GM21515 (cell line): ENCODE measurements at regions not wholly inside any gene's neighbourhood (a gene's known extent, or its start where the extent isn't known, plus 50 kb on each side); places are given as distances from the start of the nearest gene placed in this dataset.

ENCODE experiments used
- ATAC-seq: cut with Tn5 transposase; IDR thresholded peaks from one replicate; pipeline ENCODE4 v1.9.1; 2021; ENCODE audit not compliant: unreplicated experiment

- ATAC-seq: no peak
These were observed 107.7 kb downstream of the SIPA1L2 start for GRCh38 chr1:232522189-232522588.

- ATAC-seq: no peak
These were observed 108.3 kb downstream of the SIPA1L2 start for GRCh38 chr1:232521660-232522059.

DNA sequence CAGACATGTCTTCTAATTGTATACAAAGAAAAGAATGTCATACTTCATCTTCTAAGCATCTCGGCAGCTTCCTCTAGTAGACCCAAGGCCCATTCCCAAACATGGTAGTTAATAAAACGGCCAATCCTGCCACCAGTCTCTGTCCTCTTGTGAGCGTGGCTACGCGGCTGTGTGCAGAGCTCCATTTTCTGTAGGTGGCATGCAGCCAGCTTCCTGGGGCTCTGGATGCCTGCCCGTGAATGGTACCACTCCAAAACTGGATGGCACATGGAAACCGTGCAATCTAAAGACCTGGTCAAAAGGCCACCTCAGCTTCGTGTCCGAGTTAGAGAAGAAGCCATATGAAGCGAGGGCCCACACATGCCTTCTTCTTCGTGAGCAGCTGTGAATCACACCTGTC, 110.7 kb downstream of the SIPA1L2 start:
- no peak for ATAC-seq

DNA sequence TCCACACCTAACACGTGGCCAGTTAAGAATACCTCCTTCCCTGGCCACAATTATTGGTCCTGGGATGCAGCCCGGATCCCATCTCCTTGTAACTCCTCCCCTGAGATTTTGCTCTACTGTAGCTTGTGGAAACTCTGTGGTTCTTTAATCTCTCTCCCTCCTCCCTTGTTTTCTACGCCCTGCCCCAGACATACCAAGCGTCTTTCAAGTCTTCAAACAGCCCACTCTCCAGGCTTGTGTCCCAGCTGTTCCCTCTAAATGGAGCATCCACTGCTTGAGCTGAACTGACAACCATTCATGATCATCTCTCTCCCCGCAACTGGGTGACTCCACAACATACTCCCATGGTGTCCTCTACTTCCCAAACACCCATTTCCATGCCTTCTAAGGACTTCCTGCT, 111.6 kb downstream of the SIPA1L2 start:
- ATAC-seq: no peak

DNA sequence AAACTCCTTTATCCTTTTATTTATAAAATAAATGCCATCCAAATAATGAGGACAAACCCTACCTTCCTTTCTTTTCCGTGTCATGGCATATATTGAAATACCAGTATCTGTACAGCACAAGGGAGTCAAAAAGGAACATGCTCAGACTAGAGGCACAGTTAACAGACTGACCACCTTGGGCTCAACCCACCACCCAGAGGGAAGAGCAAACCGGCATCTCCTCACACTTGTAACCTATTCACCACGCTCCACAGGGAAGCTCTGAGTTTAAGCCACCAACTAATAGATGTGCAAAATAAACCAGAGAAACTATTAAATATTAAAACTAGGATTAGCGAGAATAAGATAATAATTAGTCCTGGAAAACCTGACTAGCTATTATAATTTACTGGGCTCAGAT, 112.7 kb downstream of the SIPA1L2 start:
- no peak for ATAC-seq

DNA sequence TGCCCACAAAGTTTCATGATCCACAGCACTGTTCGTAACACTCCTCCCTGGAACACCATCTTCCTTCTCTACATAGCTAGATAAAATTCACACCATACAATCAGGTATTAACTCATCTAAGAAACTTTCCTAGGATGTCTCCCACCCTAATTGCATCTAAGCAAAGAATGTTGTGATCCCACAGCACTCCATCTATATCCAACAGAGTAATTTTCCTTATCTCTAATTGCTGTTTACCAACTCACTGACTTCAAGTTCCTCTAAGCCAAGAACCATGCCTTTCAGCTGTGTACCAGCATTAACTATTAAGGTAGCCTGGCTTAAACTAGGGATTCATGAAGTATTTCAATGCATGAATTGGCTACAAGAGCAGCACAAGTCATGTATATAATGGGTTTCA, 114.2 kb downstream of the SIPA1L2 start:
- no peak for ATAC-seq

GRCh38 chr1:232512712-232513111, 117.2 kb downstream of the SIPA1L2 start:
- ATAC-seq: no peak

DNA sequence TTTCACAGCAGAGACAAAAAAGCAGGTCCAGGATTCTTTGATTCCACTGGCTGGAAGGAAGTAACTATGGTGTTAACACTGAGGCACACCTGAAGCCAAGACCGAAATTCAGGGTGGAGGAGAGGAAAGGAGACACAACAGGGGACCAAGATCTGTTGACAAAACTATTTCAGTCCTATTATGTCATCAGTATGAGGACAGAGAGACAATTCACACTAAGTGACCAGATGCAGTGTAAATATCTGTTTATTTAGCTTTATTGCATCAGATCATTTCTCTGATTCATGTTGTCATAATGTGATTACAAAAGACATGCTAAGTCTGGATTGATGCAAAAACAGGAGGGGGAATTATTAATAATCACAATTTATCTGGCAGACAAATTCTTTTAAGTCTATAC, 118.8 kb downstream of the SIPA1L2 start:
- ATAC-seq: no peak

DNA sequence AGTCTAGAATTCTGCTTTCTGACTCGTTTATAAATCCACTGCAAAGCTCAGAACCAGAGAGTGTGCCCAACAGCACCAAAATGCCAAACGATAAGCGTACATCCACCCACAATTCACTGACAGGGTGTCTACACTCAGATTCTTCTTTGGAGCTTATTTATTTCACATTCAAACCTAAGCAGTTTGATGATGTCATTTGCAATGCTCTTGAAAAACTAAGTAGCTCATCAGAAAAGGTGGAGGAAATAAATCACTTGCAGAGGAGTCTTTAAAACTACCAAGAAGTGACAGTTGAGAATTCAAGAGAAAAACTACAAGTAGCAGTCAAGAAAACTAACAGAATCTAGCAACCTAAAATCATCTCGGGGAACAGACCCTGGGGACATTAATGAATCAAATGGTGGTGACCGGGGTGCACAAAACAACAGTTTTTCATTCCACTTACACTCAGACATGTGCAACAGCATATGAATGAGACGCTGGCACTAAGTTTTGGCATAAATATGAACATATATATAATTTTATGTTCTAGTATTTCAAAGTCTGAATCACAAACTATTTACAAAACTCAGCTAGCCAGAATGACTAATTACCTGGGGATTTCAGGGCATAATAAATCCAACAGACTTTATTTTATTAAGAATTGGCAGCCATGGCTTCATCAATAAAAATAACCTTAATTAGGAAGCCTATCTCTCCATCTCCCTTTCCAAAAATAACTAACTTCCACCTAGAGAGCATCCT, 119.4 kb downstream of the SIPA1L2 start:
- ATAC-seq: no peak

- ATAC-seq: no peak
These were observed 120.4 kb downstream of the SIPA1L2 start for GRCh38 chr1:232509570-232509969.

- ATAC-seq: no peak
These were observed 121.7 kb downstream of the SIPA1L2 start for GRCh38 chr1:232508130-232508701.

GRCh38 chr1:232507571-232507970, 122.4 kb downstream of the SIPA1L2 start:
- ATAC-seq: no peak

GRCh38 chr1:232505884-232506283, 124.0 kb downstream of the SIPA1L2 start:
- no peak for ATAC-seq

DNA sequence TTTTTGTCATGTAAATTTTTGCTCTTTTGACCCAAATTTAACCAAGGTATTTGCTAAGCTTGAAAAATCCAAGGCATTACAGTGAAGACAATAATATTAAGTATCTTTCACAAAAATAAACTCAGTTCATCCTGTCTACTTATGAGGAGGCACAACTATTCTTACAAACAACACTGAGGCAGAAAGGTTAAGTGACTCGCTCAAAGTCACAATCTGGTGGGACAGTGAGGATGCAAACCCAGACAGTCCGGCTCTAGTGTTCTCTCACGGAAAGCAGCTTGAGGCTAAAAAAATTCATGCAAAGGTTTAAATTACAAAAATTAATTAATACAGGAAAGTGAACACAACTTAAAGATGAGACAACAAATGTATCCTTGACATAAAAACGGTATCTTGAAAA, 125.3 kb downstream of the SIPA1L2 start:
- no peak for ATAC-seq

- no peak for ATAC-seq
These were observed 126.4 kb downstream of the SIPA1L2 start for GRCh38 chr1:232503497-232503896.

DNA sequence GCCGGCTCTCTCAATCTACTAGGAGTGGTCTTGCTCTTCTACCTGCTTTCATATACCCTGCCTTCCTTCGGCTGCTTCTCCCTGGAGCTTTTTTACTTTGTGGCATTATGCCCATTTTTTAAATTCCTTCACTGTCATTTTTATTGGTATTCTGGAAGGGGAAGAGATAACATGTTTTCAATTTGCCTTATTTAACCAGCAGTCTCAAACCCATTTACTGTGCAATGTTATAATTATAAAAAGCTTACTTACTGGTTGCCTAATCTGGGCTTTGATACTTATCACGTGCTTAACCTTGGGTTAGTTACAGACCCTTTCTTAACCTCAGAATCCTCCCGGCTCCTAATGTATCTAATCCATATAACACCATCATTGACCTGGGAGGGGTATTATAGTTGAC, 128.1 kb downstream of the SIPA1L2 start:
- no peak for ATAC-seq

- no peak for ATAC-seq
These were observed 130.7 kb downstream of the SIPA1L2 start for GRCh38 chr1:232499188-232499587.

- no peak for ATAC-seq
These were observed 136.1 kb downstream of the SIPA1L2 start for GRCh38 chr1:232493869-232494268.

GRCh38 chr1:232489256-232489655, 140.7 kb downstream of the SIPA1L2 start:
- ATAC-seq: no peak

- no peak for ATAC-seq
These were observed 142.7 kb downstream of the SIPA1L2 start for GRCh38 chr1:232487236-232487635.

DNA sequence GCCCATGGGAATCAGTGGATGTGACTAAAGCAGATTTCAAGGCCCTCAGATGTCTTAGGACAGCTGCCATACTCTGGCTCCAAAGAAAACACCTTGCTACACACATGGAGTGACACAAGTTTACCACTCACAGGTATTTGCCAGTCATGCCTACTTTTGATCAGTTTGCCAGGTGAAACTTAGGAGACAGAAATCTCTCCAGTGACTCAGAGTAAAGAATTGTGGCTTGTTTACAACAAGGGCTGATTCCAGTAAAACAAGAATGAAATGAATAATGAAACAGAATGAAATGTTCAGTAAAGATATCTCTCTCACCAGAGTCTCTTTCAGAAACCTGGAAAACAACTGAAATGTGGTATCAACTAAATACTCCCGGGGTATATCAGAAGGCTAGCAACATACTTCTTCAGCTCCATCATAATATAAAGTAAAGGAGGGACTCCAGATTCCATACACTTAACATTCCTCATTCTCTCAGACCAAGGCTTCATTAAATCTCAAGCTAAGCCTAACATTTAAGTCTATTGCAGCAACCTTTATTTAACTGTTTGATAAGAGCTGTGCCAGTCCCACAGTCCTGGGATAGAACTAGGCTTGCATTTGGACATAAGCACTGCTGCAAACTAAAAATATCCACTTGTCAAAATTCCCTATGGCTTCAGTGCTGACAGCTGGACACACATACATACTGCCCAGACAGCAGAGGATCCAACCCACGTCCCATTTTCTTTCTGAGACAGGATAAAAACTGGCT, 143.3 kb downstream of the SIPA1L2 start:
- no peak for ATAC-seq

- no peak for ATAC-seq
These were observed 143.9 kb downstream of the SIPA1L2 start for GRCh38 chr1:232486006-232486405.
